ENCODE measurements at regions not wholly inside any gene's neighbourhood (a gene's known extent, or its start where the extent isn't known, plus 50 kb on each side); places are given as distances from the start of the nearest gene placed in this dataset.

- no peak for TF ChIP-seq CTCF (IDR thresholded peaks at IDR 0.05; ENCODE audit: control extremely low read depth in 1 of 3, insufficient read depth in 1 of 3, low read depth in 1 of 3, low read length in 3 of 3)
- no peak for TF ChIP-seq POU5F1 (IDR thresholded peaks at IDR 0.05; ENCODE audit: low read depth, low read length)
- no peak for TF ChIP-seq SRF (IDR thresholded peaks at IDR 0.05; ENCODE audit: low read depth, low read length)
- TF ChIP-seq YY1 (IDR thresholded peaks at IDR 0.05; ENCODE audit: low read depth, low read length) = no peak
- no peak for TF ChIP-seq CREB1 (IDR thresholded peaks at IDR 0.05)
- no peak for TF ChIP-seq RNF2 (IDR thresholded peaks at IDR 0.05; ENCODE audit: borderline replicate concordance, low read depth, low read length, missing control alignments, poor library complexity, severe bottlenecking)
- TF ChIP-seq EZH2 (IDR thresholded peaks at IDR 0.05; ENCODE audit: low read depth, low read length, severe bottlenecking) = no peak
- TF ChIP-seq USF2 (IDR thresholded peaks at IDR 0.05; ENCODE audit: low read length) = no peak
- TF ChIP-seq SIN3A (conservative IDR thresholded peaks at IDR 0.05 in 1 of 2, IDR thresholded peaks at IDR 0.05 in 1 of 2; ENCODE audit: low read depth in 1 of 2, low read length in 2 of 2) = no peak
- TF ChIP-seq BACH1 (IDR thresholded peaks at IDR 0.05; ENCODE audit: low read length) = no peak
Observed at GRCh38 chr11:95289378-95290101, 58.5 kb upstream of the SESN3 start.
